ENCODE measurements at regions not wholly inside any gene's neighbourhood (a gene's known extent, or its start where the extent isn't known, plus 50 kb on each side); places are given as distances from the start of the nearest gene placed in this dataset.

- Mint-ChIP-seq H3K4me1 (peaks cover 0 to 8% (median 3%) of the 10 kb centered on the region in 3 donors), H3K27ac (no peak overlapping the region), H3K4me3 (peak overlapping the region in 1 of 8 donors; percentile 22), H3K36me3 (peaks cover 0 to 8% of the 10 kb centered on the region in 2 donors), H3K9me3 (no peaks in the 10 kb centered on the region), H3K27me3 (peaks cover 48 to 75% (median 74%) of the 10 kb centered on the region in 3 donors)
- ATAC-seq (ENCODE audit: low read depth in 2 of 2) (no peak), DNase-seq (no peak)
Measured at GRCh38 chr10:123571978-123572377, 94.2 kb upstream of the GPR26 start.

GRCh38 chr10:123573236-123574108 is 92.7 kb upstream of the GPR26 start:
- Mint-ChIP-seq H3K27ac (no peak overlapping the region), H3K9me3 (no peaks in the 10 kb centered on the region), H3K27me3 (peaks cover 37 to 76% (median 70%) of the 10 kb centered on the region in 3 donors), H3K4me1 (peaks cover 0 to 8% (median 3%) of the 10 kb centered on the region in 3 donors), H3K36me3 (peaks cover 0 to 8% of the 10 kb centered on the region in 2 donors), H3K4me3 (no peak overlapping the region)
- DNase-seq (no peak), ATAC-seq (ENCODE audit: low read depth in 2 of 2) (peak in 1 of 2 donors; percentile 27)

GRCh38 chr10:123574109-123574698 is 92.0 kb upstream of the GPR26 start:
- Mint-ChIP-seq H3K27me3 (peaks cover 37 to 76% (median 62%) of the 10 kb centered on the region in 3 donors), H3K36me3 (peaks cover 0 to 8% of the 10 kb centered on the region in 2 donors), H3K4me3 (no peak overlapping the region), H3K4me1 (peaks cover 0 to 8% (median 3%) of the 10 kb centered on the region in 3 donors), H3K27ac (no peak overlapping the region), H3K9me3 (no peaks in the 10 kb centered on the region)
- ATAC-seq (ENCODE audit: low read depth in 2 of 2) (no peak), DNase-seq (no peak)

GRCh38 chr10:123575105-123575504 is 91.0 kb upstream of the GPR26 start:
- ATAC-seq (ENCODE audit: low read depth in 2 of 2), result no peak
- no peak overlapping the region for H3K27ac Mint-ChIP-seq

GRCh38 chr10:123576706-123577105 is 89.4 kb upstream of the GPR26 start:
- Mint-ChIP-seq H3K9me3 (no peaks in the 10 kb centered on the region), H3K4me3 (no peak overlapping the region), H3K27me3 (peaks cover 44 to 81% (median 53%) of the 10 kb centered on the region in 3 donors), H3K4me1 (peaks cover 0 to 7% (median 3%) of the 10 kb centered on the region in 3 donors), H3K27ac (no peak overlapping the region), H3K36me3 (peaks cover 0 to 8% of the 10 kb centered on the region in 2 donors)
- ATAC-seq (ENCODE audit: low read depth in 2 of 2) (no peak), DNase-seq (no peak)

More at GRCh38 chr10:123575105-123575504, 91.0 kb upstream of the GPR26 start:
- no peaks in the 10 kb centered on the region for H3K9me3 Mint-ChIP-seq
- H3K4me3 Mint-ChIP-seq, result no peak overlapping the region
- H3K27me3 Mint-ChIP-seq, result peaks cover 41 to 81% (median 55%) of the 10 kb centered on the region in 3 donors
- no peak for DNase-seq
- peaks cover 0 to 8% (median 3%) of the 10 kb centered on the region in 3 donors for H3K4me1 Mint-ChIP-seq
- H3K36me3 Mint-ChIP-seq, result peaks cover 0 to 8% of the 10 kb centered on the region in 2 donors

- no peaks in the 10 kb centered on the region for H3K36me3 Mint-ChIP-seq
- no peaks in the 10 kb centered on the region for H3K9me3 Mint-ChIP-seq
- DNase-seq (no peak), ATAC-seq (ENCODE audit: low read depth in 2 of 2) (no peak)
- no peak overlapping the region for H3K4me3 Mint-ChIP-seq
- peaks cover 46 to 81% (median 55%) of the 10 kb centered on the region in 3 donors for H3K27me3 Mint-ChIP-seq
- H3K27ac Mint-ChIP-seq, result no peak overlapping the region
- H3K4me1 Mint-ChIP-seq, result no peaks in the 10 kb centered on the region
Measured at GRCh38 chr10:123577921-123578461, 88.2 kb upstream of the GPR26 start.

- no peak for ATAC-seq (ENCODE audit: low read depth in 2 of 2)
- Mint-ChIP-seq H3K9me3 (no peaks in the 10 kb centered on the region), H3K27me3 (peaks cover 45 to 80% (median 56%) of the 10 kb centered on the region in 3 donors), H3K27ac (no peak overlapping the region), H3K36me3 (no peaks in the 10 kb centered on the region), H3K4me1 (no peaks in the 10 kb centered on the region), H3K4me3 (no peak overlapping the region)
- DNase-seq, result no peak
Measured at GRCh38 chr10:123578721-123579120, 87.4 kb upstream of the GPR26 start.

GRCh38 chr10:123579675-123580074 is 86.5 kb upstream of the GPR26 start:
- DNase-seq, result no peak
- no peak overlapping the region for H3K4me3 Mint-ChIP-seq
- no peak overlapping the region for H3K27ac Mint-ChIP-seq
- H3K36me3 Mint-ChIP-seq, result no peaks in the 10 kb centered on the region
- no peaks in the 10 kb centered on the region for H3K4me1 Mint-ChIP-seq
- no peak for ATAC-seq (ENCODE audit: low read depth in 2 of 2)
- H3K9me3 Mint-ChIP-seq, result no peaks in the 10 kb centered on the region
- peaks cover 39 to 75% (median 54%) of the 10 kb centered on the region in 3 donors for H3K27me3 Mint-ChIP-seq

GRCh38 chr10:123580426-123580825 is 85.7 kb upstream of the GPR26 start:
- no peak overlapping the region for H3K27ac Mint-ChIP-seq
- H3K36me3 Mint-ChIP-seq, result no peaks in the 10 kb centered on the region
- no peaks in the 10 kb centered on the region for H3K4me1 Mint-ChIP-seq
- ATAC-seq (ENCODE audit: low read depth in 2 of 2) (no peak), DNase-seq (no peak)
- no peak overlapping the region for H3K4me3 Mint-ChIP-seq
- H3K27me3 Mint-ChIP-seq, result peaks cover 46 to 82% (median 61%) of the 10 kb centered on the region in 3 donors
- H3K9me3 Mint-ChIP-seq, result peaks cover 0 to under 1% (median 0%) of the 10 kb centered on the region in 7 donors

- ATAC-seq (ENCODE audit: low read depth in 2 of 2) (no peak), DNase-seq (no peak)
- H3K27me3 Mint-ChIP-seq, result peaks cover 46 to 80% (median 61%) of the 10 kb centered on the region in 3 donors
- H3K4me1 Mint-ChIP-seq, result no peaks in the 10 kb centered on the region
- no peak overlapping the region for H3K4me3 Mint-ChIP-seq
- H3K27ac Mint-ChIP-seq, result no peak overlapping the region
- H3K9me3 Mint-ChIP-seq, result peaks cover 0 to 2% (median 0%) of the 10 kb centered on the region in 7 donors
- no peaks in the 10 kb centered on the region for H3K36me3 Mint-ChIP-seq
Measured at GRCh38 chr10:123581656-123582055, 84.5 kb upstream of the GPR26 start.

- no peak overlapping the region for H3K27ac Mint-ChIP-seq
- ATAC-seq (ENCODE audit: low read depth in 2 of 2) (peak; percentile 72 to 80), DNase-seq (peak; percentile 52)
- H3K27me3 Mint-ChIP-seq, result peaks cover 48 to 73% (median 62%) of the 10 kb centered on the region in 3 donors
- no peaks in the 10 kb centered on the region for H3K36me3 Mint-ChIP-seq
- H3K4me3 Mint-ChIP-seq, result no peak overlapping the region
- no peaks in the 10 kb centered on the region for H3K4me1 Mint-ChIP-seq
- peaks cover 0 to 2% (median 0%) of the 10 kb centered on the region in 7 donors for H3K9me3 Mint-ChIP-seq
Measured at GRCh38 chr10:123582084-123582989, 83.8 kb upstream of the GPR26 start.

- Mint-ChIP-seq H3K27ac (no peak overlapping the region), H3K9me3 (peaks cover 0 to 2% (median 0%) of the 10 kb centered on the region in 7 donors), H3K4me3 (no peak overlapping the region), H3K36me3 (no peaks in the 10 kb centered on the region), H3K27me3 (peaks cover 47 to 69% (median 67%) of the 10 kb centered on the region in 3 donors), H3K4me1 (no peaks in the 10 kb centered on the region)
- DNase-seq (no peak), ATAC-seq (ENCODE audit: low read depth in 2 of 2) (peak; percentile 30 to 32)
Measured at GRCh38 chr10:123583639-123584418, 82.3 kb upstream of the GPR26 start.
